WTC11 (cell line): ENCODE measurements at regions not wholly inside any gene's neighbourhood (a gene's known extent, or its start where the extent isn't known, plus 50 kb on each side); places are given as distances from the start of the nearest gene placed in this dataset.

Experiments used
- ATAC-seq: fragments of 200-7000 bp; cut with Tn5 transposase; 2 replicates; pipeline ENCODE4 v1.10.0; 2021; ENCODE audit warnings: mild to moderate bottlenecking, moderate library complexity
- CTCF ChIA-PET: fragments of 300-600 bp; sonication (Branson Sonifier 250); formaldehyde crosslinking; loops from one replicate; lab custom pipeline; 2021; ENCODE audit warnings: antibody characterized with exemption; lab: Charles Lee
- POLR2A ChIA-PET: fragments of 350-600 bp; sonication (Branson Sonifier 250); formaldehyde crosslinking; loops from one replicate; lab custom pipeline; 2021; ENCODE audit warnings: antibody characterized with exemption; lab: Charles Lee
- DNase-seq: peaks from one replicate; pipeline ENCODE4 v3.0.0; 2021; ENCODE audit warnings: low spot score
- H3K27ac Mint-ChIP-seq: 2 replicates; pipeline ENCODE4 v1.8.0; 2021; ENCODE audit warnings: mixed read lengths
- H3K27me3 Mint-ChIP-seq: 2 replicates; pipeline ENCODE4 v1.8.0; 2021; ENCODE audit warnings: low read depth, mild to moderate bottlenecking, moderate library complexity, mixed read lengths
- H3K36me3 Mint-ChIP-seq: 2 replicates; pipeline ENCODE4 v1.8.0; 2021; ENCODE audit warnings: mixed read lengths
- H3K4me1 Mint-ChIP-seq: 2 replicates; pipeline ENCODE4 v1.8.0; 2022; ENCODE audit warnings: mixed read lengths
- H3K4me3 Mint-ChIP-seq: 2 replicates; pipeline ENCODE4 v1.8.0; 2021; ENCODE audit warnings: mild to moderate bottlenecking, moderate library complexity, mixed read lengths
- H3K9me3 Mint-ChIP-seq: 2 replicates; pipeline ENCODE4 v1.8.0; 2021; ENCODE audit warnings: mixed read lengths
- CBFB ChIP-seq: sonication (generic); formaldehyde crosslinking; IDR thresholded peaks from 2 replicates; pipeline ENCODE4 v1.8.1; 2022; ENCODE audit warnings: mild to moderate bottlenecking, low read depth, missing genetic modification reagents
- EMX1 ChIP-seq: fragments of 250-450 bp; sonication (Bioruptor Pico); IDR thresholded peaks from 2 replicates; pipeline ENCODE4 v1.8.0; 2021; ENCODE audit warnings: mild to moderate bottlenecking
- ESRRA ChIP-seq: sonication (generic); formaldehyde crosslinking; IDR thresholded peaks from 2 replicates; pipeline ENCODE4 v1.8.1; 2022; ENCODE audit warnings: mild to moderate bottlenecking, missing genetic modification reagents, borderline replicate concordance
- ETV6 ChIP-seq: sonication (generic); formaldehyde crosslinking; IDR thresholded peaks from 2 replicates; pipeline ENCODE4 v1.8.1; 2022; ENCODE audit warnings: mild to moderate bottlenecking, missing genetic modification reagents
- GRHL2 ChIP-seq: fragments of 250-450 bp; sonication (Bioruptor Pico); IDR thresholded peaks from 2 replicates; pipeline ENCODE4 v1.8.0; 2022; ENCODE audit warnings: mild to moderate bottlenecking, moderate library complexity; ENCODE audit not compliant: insufficient replicate concordance, severe bottlenecking
- HMGA2 ChIP-seq: fragments of 250-450 bp; sonication (Bioruptor Pico); IDR thresholded peaks from 2 replicates; pipeline ENCODE4 v1.4.0; 2021; ENCODE audit warnings: mild to moderate bottlenecking, moderate library complexity
- JAZF1 ChIP-seq: fragments of 250-450 bp; sonication (Bioruptor Pico); IDR thresholded peaks from 2 replicates; pipeline ENCODE4 v1.9.0; 2021; ENCODE audit warnings: moderate library complexity, mild to moderate bottlenecking, inconsistent platforms
- JUN ChIP-seq: sonication (generic); formaldehyde crosslinking; IDR thresholded peaks from 2 replicates; pipeline ENCODE4 v1.8.0; 2023; ENCODE audit warnings: mild to moderate bottlenecking, missing genetic modification reagents
- MXD4 ChIP-seq: fragments of 250-450 bp; sonication (Bioruptor Pico); IDR thresholded peaks from 2 replicates; pipeline ENCODE4 v1.8.0; 2021; ENCODE audit warnings: mild to moderate bottlenecking, moderate library complexity, borderline replicate concordance
- NR1H2 ChIP-seq: sonication (generic); formaldehyde crosslinking; IDR thresholded peaks from 2 replicates; pipeline ENCODE4 v1.9.0; 2021; ENCODE audit warnings: mild to moderate bottlenecking, moderate library complexity, missing genetic modification reagents
- NR2C2 ChIP-seq: sonication (generic); formaldehyde crosslinking; IDR thresholded peaks from 2 replicates; pipeline ENCODE4 v1.8.0; 2022; ENCODE audit warnings: mild to moderate bottlenecking, missing genetic modification reagents
- OVOL2 ChIP-seq: fragments of 250-450 bp; sonication (Bioruptor Pico); IDR thresholded peaks from 2 replicates; pipeline ENCODE4 v1.9.0; 2021; ENCODE audit warnings: mild to moderate bottlenecking, borderline replicate concordance
- SP1 ChIP-seq: sonication (generic); formaldehyde crosslinking; conservative IDR thresholded peaks from 2 replicates; pipeline ENCODE4 v1.8.1; 2022; ENCODE audit warnings: missing genetic modification reagents
- ZNF138 ChIP-seq: sonication (generic); formaldehyde crosslinking; conservative IDR thresholded peaks from 2 replicates; pipeline ENCODE4 v1.8.1; 2022; ENCODE audit warnings: mild to moderate bottlenecking, moderate library complexity, missing genetic modification reagents
- ZNF219 ChIP-seq: sonication (generic); formaldehyde crosslinking; IDR thresholded peaks from 2 replicates; pipeline ENCODE4 v1.8.0; 2023; ENCODE audit warnings: missing genetic modification reagents, mild to moderate bottlenecking, borderline replicate concordance
- ZNF263 ChIP-seq: sonication (generic); formaldehyde crosslinking; IDR thresholded peaks from 2 replicates; pipeline ENCODE4 v1.8.1; 2022; ENCODE audit warnings: low read depth, mild to moderate bottlenecking, moderate library complexity, missing genetic modification reagents
- ZNF671 ChIP-seq: fragments of 250-450 bp; sonication (Bioruptor Pico); IDR thresholded peaks from 2 replicates; pipeline ENCODE4 v1.8.0; 2021; ENCODE audit warnings: mild to moderate bottlenecking
- TF ChIP-seq, protein P1 (sequence below): sonication (generic); formaldehyde crosslinking; conservative IDR thresholded peaks from 2 replicates; pipeline ENCODE4 v1.8.1; 2022; ENCODE audit warnings: mild to moderate bottlenecking, missing genetic modification reagents
- TF ChIP-seq, protein P2 (sequence below): fragments of 250-450 bp; sonication (Bioruptor Pico); IDR thresholded peaks from 2 replicates; pipeline ENCODE4 v1.9.0; 2021; ENCODE audit warnings: mild to moderate bottlenecking
- TF ChIP-seq, protein P3 (sequence below): sonication (generic); formaldehyde crosslinking; IDR thresholded peaks from 2 replicates; pipeline ENCODE4 v1.8.1; 2022; ENCODE audit warnings: mild to moderate bottlenecking, missing genetic modification reagents, moderate library complexity, borderline replicate concordance
- TF ChIP-seq, protein P4 (sequence below): sonication (generic); formaldehyde crosslinking; IDR thresholded peaks from 2 replicates; pipeline ENCODE4 v1.8.0; 2023; ENCODE audit warnings: missing genetic modification reagents
- TF ChIP-seq, protein P5 (sequence below): sonication (generic); formaldehyde crosslinking; IDR thresholded peaks from 2 replicates; pipeline ENCODE4 v1.8.0; 2022; ENCODE audit warnings: mild to moderate bottlenecking, missing genetic modification reagents
- TF ChIP-seq, protein P6 (sequence below): sonication (generic); formaldehyde crosslinking; IDR thresholded peaks from 2 replicates; pipeline ENCODE4 v1.8.0; 2023; ENCODE audit warnings: mild to moderate bottlenecking, missing genetic modification reagents
- TF ChIP-seq, protein P7 (sequence below): fragments of 250-450 bp; sonication (Bioruptor Pico); IDR thresholded peaks from 2 replicates; pipeline ENCODE4 v1.9.0; 2021; ENCODE audit warnings: moderate library complexity, mild to moderate bottlenecking, inconsistent platforms, borderline replicate concordance

DNA sequence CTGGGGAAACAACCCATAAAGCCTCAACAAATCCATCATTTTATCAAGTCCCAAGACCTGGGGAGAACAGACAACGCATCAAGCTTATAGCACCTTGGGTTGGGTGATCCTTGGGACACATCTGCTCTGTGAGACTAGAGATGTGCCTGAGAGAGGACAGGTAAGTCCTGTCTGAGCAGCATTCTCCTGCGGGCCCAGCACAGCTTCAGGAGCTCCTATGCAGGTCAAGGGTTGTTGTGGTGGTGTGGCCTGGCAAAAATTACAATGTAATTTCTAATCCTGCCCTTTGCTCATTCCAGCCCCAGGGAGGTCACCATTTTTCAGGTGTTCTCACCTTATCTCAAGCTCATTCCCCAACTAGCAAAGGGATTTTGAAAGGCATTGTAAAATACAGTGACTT, 608.1 kb upstream of the CAMK1G start (continued):
- TF ChIP-seq, protein P1, sequence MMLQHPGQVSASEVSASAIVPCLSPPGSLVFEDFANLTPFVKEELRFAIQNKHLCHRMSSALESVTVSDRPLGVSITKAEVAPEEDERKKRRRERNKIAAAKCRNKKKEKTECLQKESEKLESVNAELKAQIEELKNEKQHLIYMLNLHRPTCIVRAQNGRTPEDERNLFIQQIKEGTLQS (CRISPR knock-in tag): no peak
- no peak for TF ChIP-seq ESRRA (CRISPR knock-in tag)
- no peak for TF ChIP-seq OVOL2
- no peak for TF ChIP-seq EMX1 (CRISPR knock-in tag)
- TF ChIP-seq ZNF263 (CRISPR knock-in tag): no peak
- no peak for TF ChIP-seq ETV6 (CRISPR knock-in tag)
- no peak for TF ChIP-seq ZNF138
- no peak for TF ChIP-seq GRHL2
- TF ChIP-seq, protein P2, sequence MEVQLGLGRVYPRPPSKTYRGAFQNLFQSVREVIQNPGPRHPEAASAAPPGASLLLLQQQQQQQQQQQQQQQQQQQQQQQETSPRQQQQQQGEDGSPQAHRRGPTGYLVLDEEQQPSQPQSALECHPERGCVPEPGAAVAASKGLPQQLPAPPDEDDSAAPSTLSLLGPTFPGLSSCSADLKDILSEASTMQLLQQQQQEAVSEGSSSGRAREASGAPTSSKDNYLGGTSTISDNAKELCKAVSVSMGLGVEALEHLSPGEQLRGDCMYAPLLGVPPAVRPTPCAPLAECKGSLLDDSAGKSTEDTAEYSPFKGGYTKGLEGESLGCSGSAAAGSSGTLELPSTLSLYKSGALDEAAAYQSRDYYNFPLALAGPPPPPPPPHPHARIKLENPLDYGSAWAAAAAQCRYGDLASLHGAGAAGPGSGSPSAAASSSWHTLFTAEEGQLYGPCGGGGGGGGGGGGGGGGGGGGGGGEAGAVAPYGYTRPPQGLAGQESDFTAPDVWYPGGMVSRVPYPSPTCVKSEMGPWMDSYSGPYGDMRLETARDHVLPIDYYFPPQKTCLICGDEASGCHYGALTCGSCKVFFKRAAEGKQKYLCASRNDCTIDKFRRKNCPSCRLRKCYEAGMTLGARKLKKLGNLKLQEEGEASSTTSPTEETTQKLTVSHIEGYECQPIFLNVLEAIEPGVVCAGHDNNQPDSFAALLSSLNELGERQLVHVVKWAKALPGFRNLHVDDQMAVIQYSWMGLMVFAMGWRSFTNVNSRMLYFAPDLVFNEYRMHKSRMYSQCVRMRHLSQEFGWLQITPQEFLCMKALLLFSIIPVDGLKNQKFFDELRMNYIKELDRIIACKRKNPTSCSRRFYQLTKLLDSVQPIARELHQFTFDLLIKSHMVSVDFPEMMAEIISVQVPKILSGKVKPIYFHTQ (CRISPR knock-in tag): no peak
- TF ChIP-seq, all 79 proteins: peak for 0

DNA sequence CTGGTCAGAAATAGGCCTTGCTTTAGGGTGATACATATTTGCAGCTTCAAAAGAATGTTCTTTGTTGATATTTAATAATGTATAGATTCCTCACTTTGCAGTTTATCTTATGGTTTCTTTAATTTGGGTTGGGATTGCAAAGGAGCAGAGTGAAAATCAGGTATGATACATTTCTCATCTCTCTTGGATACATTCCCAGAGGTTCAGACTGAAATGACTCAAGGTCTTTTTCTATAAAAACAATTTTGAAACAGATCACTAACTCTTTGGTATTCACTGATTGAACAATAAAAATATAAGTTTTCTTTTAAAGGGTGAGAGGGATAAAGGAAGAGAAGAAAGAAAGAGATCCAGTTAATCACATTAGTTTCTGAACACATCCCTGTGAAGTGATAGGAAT, 606.5 kb upstream of the CAMK1G start:
- H3K27ac Mint-ChIP-seq: no peak overlapping the region
- no peaks in the 10 kb centered on the region for H3K9me3 Mint-ChIP-seq
- DNase-seq (no peak), ATAC-seq (no peak)
- no peaks in the 10 kb centered on the region for H3K36me3 Mint-ChIP-seq
- H3K4me1 Mint-ChIP-seq: peaks cover 9% of the 10 kb centered on the region
- H3K27me3 Mint-ChIP-seq: no peaks in the 10 kb centered on the region; the same call in 1 of the 2 replicates
- POLR2A ChIA-PET: no interaction called here
- H3K4me3 Mint-ChIP-seq: no peak overlapping the region
- CTCF ChIA-PET: no interaction called here
- TF ChIP-seq CBFB (CRISPR knock-in tag) (no peak), SP1 (CRISPR knock-in tag) (no peak), MXD4 (CRISPR knock-in tag) (no peak), HMGA2 (CRISPR knock-in tag) (no peak), ZNF138 (no peak), JUN (CRISPR knock-in tag) (no peak), NR2C2 (CRISPR knock-in tag) (no peak), ZNF219 (CRISPR knock-in tag) (no peak), JAZF1 (CRISPR knock-in tag) (no peak), NR1H2 (CRISPR knock-in tag) (no peak), ZNF671 (CRISPR knock-in tag) (no peak)
- TF ChIP-seq, protein P3, sequence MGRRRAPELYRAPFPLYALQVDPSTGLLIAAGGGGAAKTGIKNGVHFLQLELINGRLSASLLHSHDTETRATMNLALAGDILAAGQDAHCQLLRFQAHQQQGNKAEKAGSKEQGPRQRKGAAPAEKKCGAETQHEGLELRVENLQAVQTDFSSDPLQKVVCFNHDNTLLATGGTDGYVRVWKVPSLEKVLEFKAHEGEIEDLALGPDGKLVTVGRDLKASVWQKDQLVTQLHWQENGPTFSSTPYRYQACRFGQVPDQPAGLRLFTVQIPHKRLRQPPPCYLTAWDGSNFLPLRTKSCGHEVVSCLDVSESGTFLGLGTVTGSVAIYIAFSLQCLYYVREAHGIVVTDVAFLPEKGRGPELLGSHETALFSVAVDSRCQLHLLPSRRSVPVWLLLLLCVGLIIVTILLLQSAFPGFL: no peak
- TF ChIP-seq, protein P4, sequence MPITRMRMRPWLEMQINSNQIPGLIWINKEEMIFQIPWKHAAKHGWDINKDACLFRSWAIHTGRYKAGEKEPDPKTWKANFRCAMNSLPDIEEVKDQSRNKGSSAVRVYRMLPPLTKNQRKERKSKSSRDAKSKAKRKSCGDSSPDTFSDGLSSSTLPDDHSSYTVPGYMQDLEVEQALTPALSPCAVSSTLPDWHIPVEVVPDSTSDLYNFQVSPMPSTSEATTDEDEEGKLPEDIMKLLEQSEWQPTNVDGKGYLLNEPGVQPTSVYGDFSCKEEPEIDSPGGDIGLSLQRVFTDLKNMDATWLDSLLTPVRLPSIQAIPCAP: no peak
- TF ChIP-seq, protein P5, sequence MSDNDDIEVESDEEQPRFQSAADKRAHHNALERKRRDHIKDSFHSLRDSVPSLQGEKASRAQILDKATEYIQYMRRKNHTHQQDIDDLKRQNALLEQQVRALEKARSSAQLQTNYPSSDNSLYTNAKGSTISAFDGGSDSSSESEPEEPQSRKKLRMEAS (CRISPR knock-in tag): no peak
- TF ChIP-seq, protein P1 (CRISPR knock-in tag): no peak
- TF ChIP-seq, protein P6, sequence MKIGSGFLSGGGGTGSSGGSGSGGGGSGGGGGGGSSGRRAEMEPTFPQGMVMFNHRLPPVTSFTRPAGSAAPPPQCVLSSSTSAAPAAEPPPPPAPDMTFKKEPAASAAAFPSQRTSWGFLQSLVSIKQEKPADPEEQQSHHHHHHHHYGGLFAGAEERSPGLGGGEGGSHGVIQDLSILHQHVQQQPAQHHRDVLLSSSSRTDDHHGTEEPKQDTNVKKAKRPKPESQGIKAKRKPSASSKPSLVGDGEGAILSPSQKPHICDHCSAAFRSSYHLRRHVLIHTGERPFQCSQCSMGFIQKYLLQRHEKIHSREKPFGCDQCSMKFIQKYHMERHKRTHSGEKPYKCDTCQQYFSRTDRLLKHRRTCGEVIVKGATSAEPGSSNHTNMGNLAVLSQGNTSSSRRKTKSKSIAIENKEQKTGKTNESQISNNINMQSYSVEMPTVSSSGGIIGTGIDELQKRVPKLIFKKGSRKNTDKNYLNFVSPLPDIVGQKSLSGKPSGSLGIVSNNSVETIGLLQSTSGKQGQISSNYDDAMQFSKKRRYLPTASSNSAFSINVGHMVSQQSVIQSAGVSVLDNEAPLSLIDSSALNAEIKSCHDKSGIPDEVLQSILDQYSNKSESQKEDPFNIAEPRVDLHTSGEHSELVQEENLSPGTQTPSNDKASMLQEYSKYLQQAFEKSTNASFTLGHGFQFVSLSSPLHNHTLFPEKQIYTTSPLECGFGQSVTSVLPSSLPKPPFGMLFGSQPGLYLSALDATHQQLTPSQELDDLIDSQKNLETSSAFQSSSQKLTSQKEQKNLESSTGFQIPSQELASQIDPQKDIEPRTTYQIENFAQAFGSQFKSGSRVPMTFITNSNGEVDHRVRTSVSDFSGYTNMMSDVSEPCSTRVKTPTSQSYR (CRISPR knock-in tag): no peak
- TF ChIP-seq, protein P2 (CRISPR knock-in tag): no peak
- TF ChIP-seq, protein P7, sequence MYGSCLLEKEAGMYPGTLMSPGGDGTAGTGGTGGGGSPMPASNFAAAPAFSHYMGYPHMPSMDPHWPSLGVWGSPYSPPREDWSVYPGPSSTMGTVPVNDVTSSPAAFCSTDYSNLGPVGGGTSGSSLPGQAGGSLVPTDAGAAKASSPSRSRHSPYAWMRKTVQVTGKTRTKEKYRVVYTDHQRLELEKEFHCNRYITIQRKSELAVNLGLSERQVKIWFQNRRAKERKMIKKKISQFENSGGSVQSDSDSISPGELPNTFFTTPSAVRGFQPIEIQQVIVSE (CRISPR knock-in tag): no peak
